ENCODE measurements at regions not wholly inside any gene's neighbourhood (a gene's known extent, or its start where the extent isn't known, plus 50 kb on each side); places are given as distances from the start of the nearest gene placed in this dataset.

DNA sequence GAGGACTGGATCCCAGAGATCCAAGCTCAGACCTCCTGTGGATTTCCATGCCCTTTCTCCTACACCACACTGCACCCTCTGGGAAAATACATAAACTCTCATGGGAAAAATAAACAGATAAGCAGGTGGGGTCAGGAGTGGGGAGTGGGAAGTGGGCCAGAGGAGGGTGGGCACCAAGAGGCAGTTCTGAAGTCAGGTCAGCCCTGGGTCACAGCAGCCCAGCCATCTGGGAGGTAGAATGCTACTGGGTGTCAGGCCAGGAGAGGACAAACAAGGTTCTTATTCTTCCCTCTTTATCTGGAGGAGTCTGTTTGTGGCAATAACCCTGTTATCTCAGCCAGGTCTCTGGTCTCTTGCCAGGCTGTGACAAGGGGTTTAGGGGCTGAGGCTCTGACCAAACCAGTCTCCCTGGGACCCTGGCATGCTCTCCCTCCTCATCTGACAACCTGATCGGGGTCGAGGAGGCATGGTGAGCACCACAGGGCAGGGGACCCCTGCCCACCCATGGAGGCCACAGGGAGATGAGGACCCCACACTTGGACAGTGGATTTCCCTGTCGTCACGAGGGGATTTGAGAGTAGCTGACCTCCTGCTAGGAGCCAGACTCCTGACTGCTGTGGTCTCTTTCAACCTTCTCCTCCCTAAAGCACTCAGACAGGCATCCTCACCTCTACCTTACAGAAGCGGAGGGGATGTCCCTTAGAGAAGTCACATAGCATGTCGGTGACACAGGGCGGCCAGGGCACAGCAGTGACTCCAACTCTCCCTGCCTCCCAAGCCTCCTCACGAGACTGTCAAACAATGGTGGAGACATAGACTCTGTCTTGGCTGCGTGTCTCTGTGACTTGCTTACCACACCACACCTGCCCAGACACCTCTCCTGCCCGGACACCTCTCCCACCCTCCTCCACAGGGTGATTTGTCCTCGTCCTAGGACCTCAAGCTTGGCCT lies 51.3 kb upstream of the IFFO2 start:
- intact Hi-C loops (cut with micrococcal nuclease): no loop called here
- POLR2A ChIA-PET: no interaction called here
- TF ChIP-seq CTCF (IDR thresholded peaks at IDR 0.05): no peak
- no peak for TF ChIP-seq EZH2 (IDR thresholded peaks at IDR 0.05; ENCODE audit: borderline replicate concordance, insufficient read depth, low read depth, low read length, poor library complexity, severe bottlenecking)

DNA sequence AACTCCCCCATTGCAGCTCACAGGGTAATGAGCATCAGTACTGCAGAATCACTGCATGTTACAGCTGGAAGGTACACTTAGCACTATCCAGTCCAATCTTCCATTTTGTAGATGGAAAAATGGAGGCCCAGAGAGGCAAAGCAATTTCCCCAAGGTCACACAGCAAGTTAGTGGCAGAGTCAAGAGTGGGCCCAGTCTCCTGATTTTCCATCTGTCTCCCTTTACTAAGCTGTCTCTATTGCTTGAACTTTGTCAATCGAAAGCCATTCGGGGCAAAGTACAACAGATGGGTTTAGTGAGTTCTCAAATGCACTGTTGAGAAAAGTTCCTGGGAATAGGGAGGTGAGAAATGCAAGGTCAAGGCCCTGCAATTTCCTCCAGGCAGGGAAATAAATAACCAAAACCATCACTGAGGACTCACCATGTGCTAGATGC lies 50.4 kb upstream of the IFFO2 start:
- H3K36me3 ChIP-seq (replicated peaks in 1 of 2; ENCODE audit: control extremely low read depth in 1 of 2, control insufficient read depth in 1 of 2, extremely low read depth in 1 of 2, insufficient read depth in 2 of 2, low read length in 1 of 2): no peaks in the 10 kb centered on the region
- ChIA-PET POLR2A (no interaction called here), CTCF (no interaction called here)
- no peak overlapping the region for H3K4me3 ChIP-seq (ENCODE audit: control extremely low read depth in 1 of 5, extremely low read depth in 1 of 5, insufficient read depth in 1 of 5, low read depth in 2 of 5, low read length in 4 of 5)
- H3K27me3 ChIP-seq (replicated peaks in 1 of 4; ENCODE audit: control extremely low read depth in 1 of 4, control insufficient read depth in 3 of 4, insufficient read depth in 4 of 4, low read length in 3 of 4): peaks cover 0 to 8% (median 4%) of the 10 kb centered on the region in 4 experiments
- no peak overlapping the region for H3K4me2 ChIP-seq (replicated peaks; ENCODE audit: low read depth, low read length, poor library complexity, severe bottlenecking)
- no peak overlapping the region for H2AFZ ChIP-seq (ENCODE audit: insufficient read depth, low read depth, low read length, poor library complexity, severe bottlenecking)
- H3K9ac ChIP-seq (ENCODE audit: low read length): no peak overlapping the region
- Mint-ChIP-seq H3K4me1 (no peaks in the 10 kb centered on the region), H3K27me3 (peaks cover 42% of the 10 kb centered on the region), H3K27ac (no peak overlapping the region), H3K9me3 (ENCODE audit: insufficient read depth) (peaks cover 13% of the 10 kb centered on the region), H3K4me3 (no peak overlapping the region)
- intact Hi-C loops (cut with micrococcal nuclease): no loop called here
- H3K9me3 ChIP-seq (ENCODE audit: control extremely low read depth in 1 of 3, control insufficient read depth in 2 of 3, insufficient read depth in 1 of 3, low read length in 2 of 3): peaks cover 0 to 3% (median 1%) of the 10 kb centered on the region in 3 donors
- no peaks in the 10 kb centered on the region for H3K79me2 ChIP-seq (ENCODE audit: control insufficient read depth, insufficient read depth, low read length)
- no peaks in the 10 kb centered on the region for H4K20me1 ChIP-seq (ENCODE audit: control insufficient read depth, insufficient read depth, low read length, poor library complexity, severe bottlenecking)
- no peak for ATAC-seq (ENCODE audit: low read depth)
- H3K4me1 ChIP-seq (ENCODE audit: control insufficient read depth in 2 of 2, insufficient read depth in 2 of 2, low read length in 2 of 2): no peaks in the 10 kb centered on the region
- TF ChIP-seq EZH2 (IDR thresholded peaks at IDR 0.05; ENCODE audit: borderline replicate concordance, insufficient read depth, low read depth, low read length, poor library complexity, severe bottlenecking): no peak
- TF ChIP-seq CTCF (IDR thresholded peaks at IDR 0.05): no peak
- H3K27ac ChIP-seq (ENCODE audit: low read length in 2 of 2): no peak overlapping the region
- no peak for DNase-seq
- WGBS (ENCODE audit: insufficient coverage): no CpG with 5 or more reads among the region's 2 CpGs

More for the DNA sequence above, 51.3 kb upstream of the IFFO2 start:
- no peak overlapping the region for H3K4me3 ChIP-seq (ENCODE audit: control extremely low read depth in 1 of 5, extremely low read depth in 1 of 5, insufficient read depth in 1 of 5, low read depth in 2 of 5, low read length in 4 of 5)
- H3K27ac ChIP-seq (ENCODE audit: low read length in 2 of 2): no peak overlapping the region
- H3K9me3 ChIP-seq (ENCODE audit: control extremely low read depth in 1 of 3, control insufficient read depth in 2 of 3, insufficient read depth in 1 of 3, low read length in 2 of 3): no peaks in the 10 kb centered on the region
- H3K9ac ChIP-seq (ENCODE audit: low read length): no peak overlapping the region
- H3K79me2 ChIP-seq (ENCODE audit: control insufficient read depth, insufficient read depth, low read length): no peaks in the 10 kb centered on the region
- H3K27ac Mint-ChIP-seq: no peak overlapping the region
- no peak for ATAC-seq (ENCODE audit: low read depth)
- no peak overlapping the region for H2AFZ ChIP-seq (ENCODE audit: insufficient read depth, low read depth, low read length, poor library complexity, severe bottlenecking)
- peaks cover 0 to 8% (median 4%) of the 10 kb centered on the region in 4 experiments for H3K27me3 ChIP-seq (replicated peaks in 1 of 4; ENCODE audit: control extremely low read depth in 1 of 4, control insufficient read depth in 3 of 4, insufficient read depth in 4 of 4, low read length in 3 of 4)
- H3K9me3 Mint-ChIP-seq (ENCODE audit: insufficient read depth): peaks cover 10% of the 10 kb centered on the region
- no peaks in the 10 kb centered on the region for H3K4me1 Mint-ChIP-seq
- no peaks in the 10 kb centered on the region for H3K36me3 ChIP-seq (replicated peaks in 1 of 2; ENCODE audit: control extremely low read depth in 1 of 2, control insufficient read depth in 1 of 2, extremely low read depth in 1 of 2, insufficient read depth in 2 of 2, low read length in 1 of 2)
- H3K4me3 Mint-ChIP-seq: no peak overlapping the region
- CTCF ChIA-PET: no interaction called here
- no peak overlapping the region for H3K4me2 ChIP-seq (replicated peaks; ENCODE audit: low read depth, low read length, poor library complexity, severe bottlenecking)
- 87% methylated on average over 10 of the region's 11 CpGs for WGBS (ENCODE audit: insufficient coverage)
- DNase-seq: no peak
- no peaks in the 10 kb centered on the region for H3K4me1 ChIP-seq (ENCODE audit: control insufficient read depth in 2 of 2, insufficient read depth in 2 of 2, low read length in 2 of 2)
- H4K20me1 ChIP-seq (ENCODE audit: control insufficient read depth, insufficient read depth, low read length, poor library complexity, severe bottlenecking): no peaks in the 10 kb centered on the region
- peaks cover 44% of the 10 kb centered on the region for H3K27me3 Mint-ChIP-seq

All from B cell (primary cell).